DND-41 (cell line): ENCODE measurements at regions not wholly inside any gene's neighbourhood (a gene's known extent, or its start where the extent isn't known, plus 50 kb on each side); places are given as distances from the start of the nearest gene placed in this dataset.
"Not testable (repeated sequence)": the region's sequence is repeated elsewhere in the genome, so short reads cannot be mapped to it uniquely, and the experiment has no call there.

Experiments
- ATAC-seq: fragments of 200-7000 bp; cut with Tn5 transposase; 3 replicates; pipeline ENCODE4 v1.9.1; 2021; ENCODE audit warnings: low read depth; ENCODE audit not compliant: insufficient read depth
- DNase-seq: peaks from one replicate; pipeline ENCODE4 v3.0.0-alpha.2; 2020
- H2AFZ ChIP-seq: 2 replicates; pipeline ENCODE4 v1.6.0; 2012; ENCODE audit warnings: low read depth, low read length
- H3K27ac ChIP-seq: 2 replicates; pipeline ENCODE4 v1.5.1; 2012; ENCODE audit warnings: low read length, inconsistent platforms
- H3K27me3 ChIP-seq: fragments of 200-600 bp; sonication (generic); 2 replicates; pipeline ENCODE4 v1.6.0; 2012; ENCODE audit warnings: low read length, mild to moderate bottlenecking, inconsistent platforms; ENCODE audit not compliant: insufficient read depth, poor library complexity
- H3K36me3 ChIP-seq: 2 replicates; pipeline ENCODE4 v1.5.1; 2012; ENCODE audit warnings: low read length, inconsistent platforms; ENCODE audit not compliant: insufficient read depth
- H3K4me1 ChIP-seq: 2 replicates; pipeline ENCODE4 v1.5.1; 2012; ENCODE audit warnings: mild to moderate bottlenecking, low read length; ENCODE audit not compliant: insufficient read depth
- H3K4me2 ChIP-seq: 2 replicates; pipeline ENCODE4 v1.6.0; 2012; ENCODE audit warnings: mild to moderate bottlenecking, moderate library complexity, low read length, inconsistent platforms; ENCODE audit not compliant: insufficient read depth
- H3K4me3 ChIP-seq, 2 experiments: fragments of 200-600 bp in 1 of 2; shearing (Covaris generic) in 1 of 2; 2 replicates each; pipeline ENCODE4 v1.5.1; 2012 to 2016; ENCODE audit warnings: inconsistent platforms in 2 of 2, low read length in 2 of 2, mild to moderate bottlenecking in 2 of 2, low read depth in 1 of 2, moderate library complexity in 1 of 2
- H3K79me2 ChIP-seq: 2 replicates; pipeline ENCODE4 v1.6.0; 2012; ENCODE audit warnings: low read length, inconsistent platforms; ENCODE audit not compliant: insufficient read depth
- H3K9ac ChIP-seq: 2 replicates; pipeline ENCODE4 v1.6.0; 2012; ENCODE audit warnings: low read depth, mild to moderate bottlenecking, inconsistent platforms, low read length, moderate library complexity
- H3K9me3 ChIP-seq: 2 replicates; pipeline ENCODE4 v1.5.1; 2012; ENCODE audit warnings: low read length, moderate library complexity, mild to moderate bottlenecking, inconsistent platforms; ENCODE audit not compliant: insufficient read depth, severe bottlenecking
- H4K20me1 ChIP-seq: 2 replicates; pipeline ENCODE4 v1.6.0; 2012; ENCODE audit warnings: low read length; ENCODE audit not compliant: insufficient read depth
- CTCF ChIP-seq: IDR thresholded peaks from 2 replicates; pipeline ENCODE4 v1.5.1; 2012; ENCODE audit warnings: borderline replicate concordance, low read length, moderate library complexity, mild to moderate bottlenecking; ENCODE audit not compliant: poor library complexity, severe bottlenecking; ENCODE audit errors: extremely low read depth
- EZH2 ChIP-seq: IDR thresholded peaks from 3 replicates; pipeline ENCODE4 v1.6.1; 2012; ENCODE audit warnings: borderline replicate concordance, low read depth, mild to moderate bottlenecking, moderate library complexity, low read length, inconsistent platforms; ENCODE audit not compliant: severe bottlenecking

- H2AFZ ChIP-seq = no peak overlapping the region
- no peaks in the 10 kb centered on the region for H3K9me3 ChIP-seq
- DNase-seq (no peak), ATAC-seq (no peak)
- no peak overlapping the region for H3K4me3 ChIP-seq
- no peak overlapping the region for H3K9ac ChIP-seq
- no peak overlapping the region for H3K4me2 ChIP-seq
- no peak overlapping the region for H3K27ac ChIP-seq
- H4K20me1 ChIP-seq = no peaks in the 10 kb centered on the region
- no peak for TF ChIP-seq EZH2
- no peak for TF ChIP-seq CTCF
- no peaks in the 10 kb centered on the region for H3K27me3 ChIP-seq
- H3K79me2 ChIP-seq = no peaks in the 10 kb centered on the region
- H3K36me3 ChIP-seq = no peaks in the 10 kb centered on the region
- H3K4me1 ChIP-seq = no peaks in the 10 kb centered on the region
Observed at GRCh38 chr6:27854421-27854820, 57.8 kb downstream of the OR2B2 start.

GRCh38 chr6:27851440-27851839, 60.8 kb downstream of the OR2B2 start:
- Histone ChIP-seq H3K4me1 (no peaks in the 10 kb centered on the region), H2AFZ (no peak overlapping the region), H3K4me3 (no peak overlapping the region), H4K20me1 (no peaks in the 10 kb centered on the region), H3K27ac (no peak overlapping the region), H3K4me2 (no peak overlapping the region), H3K27me3 (no peaks in the 10 kb centered on the region), H3K79me2 (no peaks in the 10 kb centered on the region), H3K9ac (no peak overlapping the region), H3K9me3 (no peaks in the 10 kb centered on the region), H3K36me3 (no peaks in the 10 kb centered on the region)
- no peak for TF ChIP-seq EZH2
- TF ChIP-seq CTCF = no peak
- ATAC-seq (no peak), DNase-seq (no peak)

DNA sequence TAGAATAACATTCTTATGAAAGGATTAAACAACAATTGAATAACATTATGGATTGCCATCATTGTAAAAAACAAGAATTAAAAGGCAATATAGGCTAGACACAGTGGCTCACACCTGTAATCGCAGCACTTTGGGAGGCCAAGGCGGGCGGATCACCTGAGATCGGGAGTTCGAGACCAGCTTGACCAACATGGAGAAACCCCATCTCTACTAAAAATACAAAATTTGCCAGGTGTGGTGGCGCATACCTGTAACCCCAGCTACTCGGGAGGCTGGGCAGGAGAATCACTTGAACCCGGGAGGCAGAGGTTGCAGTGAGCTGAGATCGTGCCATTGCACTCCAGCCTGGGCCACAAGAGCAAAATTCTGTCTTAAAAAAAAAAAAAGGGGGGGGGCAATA, 63.2 kb downstream of the OR2B2 start:
- H3K27me3 ChIP-seq, H3K4me2 ChIP-seq, H2AFZ ChIP-seq, H3K79me2 ChIP-seq, H3K4me1 ChIP-seq, DNase-seq, H3K27ac ChIP-seq, H4K20me1 ChIP-seq, H3K9ac ChIP-seq, H3K9me3 ChIP-seq, H3K36me3 ChIP-seq, ATAC-seq, H3K4me3 ChIP-seq: not testable (repeated sequence)

DNA sequence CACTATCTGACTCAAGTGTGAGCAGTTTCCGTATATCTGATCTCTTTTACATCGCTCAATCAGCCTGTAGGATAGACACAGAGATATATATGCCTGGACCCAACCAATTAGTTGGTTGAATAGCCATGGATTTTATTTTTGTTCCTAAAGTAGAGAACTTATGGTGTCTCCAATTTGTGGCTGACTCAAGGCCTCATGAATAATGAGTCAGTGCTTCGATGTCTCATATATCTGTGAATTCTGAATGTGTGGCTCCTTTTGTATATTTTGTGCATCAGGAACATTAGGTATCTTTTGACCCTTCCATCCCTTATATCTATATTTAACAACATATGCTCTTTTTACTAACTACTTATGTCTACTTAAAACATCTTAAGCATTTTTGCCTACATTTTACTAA, 64.5 kb downstream of the OR2B2 start:
- Histone ChIP-seq H3K27ac (no peak overlapping the region), H3K9ac (no peak overlapping the region), H3K4me1 (no peaks in the 10 kb centered on the region), H2AFZ (no peak overlapping the region), H3K27me3 (no peaks in the 10 kb centered on the region), H3K36me3 (no peaks in the 10 kb centered on the region), H4K20me1 (no peaks in the 10 kb centered on the region), H3K9me3 (no peaks in the 10 kb centered on the region), H3K4me2 (no peak overlapping the region), H3K79me2 (no peaks in the 10 kb centered on the region), H3K4me3 (no peak overlapping the region)
- DNase-seq (no peak), ATAC-seq (no peak)
- TF ChIP-seq EZH2 = no peak
- TF ChIP-seq CTCF = no peak
